RKO (cell line): ENCODE measurements at regions not wholly inside any gene's neighbourhood (a gene's known extent, or its start where the extent isn't known, plus 50 kb on each side); places are given as distances from the start of the nearest gene placed in this dataset.
"Not testable (repeated sequence)": the region's sequence is repeated elsewhere in the genome, so short reads cannot be mapped to it uniquely, and the experiment has no call there.

Experiments
- DNase-seq: peaks from one replicate; pipeline ENCODE4 v3.0.0-alpha.2; 2016; ENCODE audit warnings: low spot score

DNA sequence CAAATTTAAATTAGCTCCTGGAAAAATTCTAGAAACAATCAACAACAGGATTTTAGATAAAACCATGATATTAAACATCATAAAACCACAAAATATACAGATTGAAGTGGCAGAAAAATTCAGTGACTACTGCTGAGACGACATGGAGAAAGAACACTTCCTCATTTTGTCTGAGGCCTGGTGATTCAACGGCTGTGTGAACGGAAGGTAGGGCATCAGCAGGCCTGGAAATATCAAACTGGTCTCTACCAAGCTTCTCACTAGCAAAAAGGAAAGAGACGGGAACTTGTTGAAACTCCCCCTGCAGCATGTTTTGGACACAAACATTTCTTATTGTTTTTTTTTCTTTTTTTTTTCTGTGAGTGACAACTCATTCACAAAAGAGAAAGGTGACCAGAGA, 58.0 kb upstream of the AHI1 start:
- DNase-seq, result peak; percentile 14

DNA sequence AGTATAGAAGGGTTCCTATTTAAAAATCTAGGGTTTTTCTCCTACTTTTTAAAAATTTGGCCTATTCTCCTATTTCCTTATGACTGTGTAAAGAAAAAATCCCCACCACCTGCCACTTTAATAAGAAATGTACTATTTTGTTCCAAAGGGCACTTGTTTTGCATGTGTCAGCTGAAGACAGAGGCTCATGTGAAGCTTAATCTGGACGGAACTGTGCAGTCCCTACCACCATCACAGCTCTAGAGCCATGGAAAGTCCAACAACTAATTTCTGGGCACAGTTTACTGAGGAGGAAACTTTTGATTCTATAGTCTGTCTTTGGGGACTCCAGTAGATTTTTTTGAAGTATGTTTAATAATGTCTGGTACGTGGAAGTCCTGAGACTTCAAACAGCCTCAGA, 60.0 kb upstream of the AHI1 start:
- DNase-seq, result no peak

DNA sequence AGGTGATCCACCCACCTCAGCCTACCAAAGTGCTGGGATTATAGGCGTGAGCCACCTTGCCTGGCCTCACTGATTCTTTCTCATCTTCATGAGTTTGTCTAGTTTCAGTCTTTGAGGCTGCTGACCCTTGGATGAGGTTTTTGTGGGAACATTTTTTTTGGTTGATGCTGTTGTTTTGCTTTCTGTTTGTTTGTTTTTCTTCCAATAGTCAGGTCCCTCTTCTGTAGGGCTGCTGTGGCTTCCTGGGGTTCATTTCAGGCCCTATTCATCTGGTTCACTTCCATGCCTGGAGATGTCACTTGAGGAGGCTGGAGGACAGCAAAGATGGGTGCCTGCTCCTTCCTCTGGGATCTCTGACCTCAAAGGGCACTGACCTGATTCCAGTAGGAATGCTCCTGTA, 68.1 kb upstream of the AHI1 start:
- not testable (repeated sequence) for DNase-seq

DNA sequence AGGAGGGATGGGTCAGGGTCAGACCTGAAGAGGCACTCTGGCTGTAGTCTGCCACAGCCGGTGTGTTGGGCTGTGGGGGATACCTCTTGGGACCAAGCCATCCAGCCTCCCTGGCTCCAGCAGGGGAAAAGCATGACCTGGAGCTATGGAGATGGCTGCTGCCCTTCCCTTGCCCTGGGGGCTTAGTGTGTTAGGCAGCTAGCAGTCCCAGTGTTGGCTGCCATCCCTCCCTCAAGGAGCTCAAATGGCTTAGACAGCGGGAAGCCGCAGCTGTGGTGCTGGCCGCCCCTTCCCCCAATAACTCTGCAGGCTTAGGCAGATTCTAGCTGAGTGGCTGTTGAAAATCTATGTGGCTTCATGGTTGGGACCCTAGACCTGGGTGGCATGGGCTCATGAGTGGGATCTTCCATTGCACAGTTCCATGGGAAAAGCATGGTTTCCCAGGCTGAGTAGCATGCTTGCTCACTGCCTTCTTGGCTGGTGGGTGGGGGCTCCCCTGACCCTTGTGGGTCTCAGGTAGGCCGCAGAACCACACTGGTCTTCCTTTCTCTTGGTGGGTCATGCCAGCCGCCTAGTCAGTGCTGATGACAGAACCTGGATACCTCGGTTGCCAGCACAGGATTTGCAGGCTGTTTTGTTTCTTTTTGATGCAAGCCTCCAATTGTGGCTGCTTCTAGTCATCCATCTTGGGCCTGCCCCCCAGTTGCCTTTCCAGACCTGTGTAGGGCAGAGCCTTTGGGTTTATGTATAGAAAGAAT, 69.0 kb upstream of the AHI1 start:
- DNase-seq, result no peak

DNA sequence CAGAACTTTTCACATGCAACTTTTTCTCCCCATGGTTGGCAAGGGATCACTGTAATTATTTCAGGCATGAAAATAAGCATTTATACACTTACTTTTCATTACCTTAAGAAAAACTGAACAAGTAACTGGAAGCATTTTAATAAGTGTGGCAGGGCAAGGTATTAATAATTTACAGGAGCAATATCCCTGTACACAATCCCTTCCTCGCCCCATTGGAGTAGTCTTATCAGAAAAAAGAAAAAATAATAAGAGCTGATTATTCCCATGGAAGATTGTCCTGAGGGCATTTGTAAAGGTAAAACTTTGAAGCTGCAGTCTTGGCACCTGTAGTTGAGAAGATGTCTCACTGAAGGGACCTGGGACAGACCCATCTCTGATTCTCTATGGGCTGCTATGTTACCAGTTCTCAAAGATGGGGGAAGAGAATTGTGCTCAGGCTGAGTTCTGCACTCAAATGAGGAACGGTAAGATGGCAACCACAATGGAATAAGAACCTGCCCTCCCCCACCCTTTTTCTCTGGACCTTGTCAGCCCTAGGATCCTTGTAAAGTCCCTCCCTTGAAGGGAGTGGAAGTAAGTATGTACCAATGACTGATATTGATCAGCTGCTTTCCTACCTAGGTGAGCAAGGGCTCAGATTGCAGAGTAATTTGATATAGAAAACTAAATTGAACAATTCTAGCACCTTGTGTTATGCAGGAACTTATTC, 70.0 kb upstream of the AHI1 start:
- no peak for DNase-seq

DNA sequence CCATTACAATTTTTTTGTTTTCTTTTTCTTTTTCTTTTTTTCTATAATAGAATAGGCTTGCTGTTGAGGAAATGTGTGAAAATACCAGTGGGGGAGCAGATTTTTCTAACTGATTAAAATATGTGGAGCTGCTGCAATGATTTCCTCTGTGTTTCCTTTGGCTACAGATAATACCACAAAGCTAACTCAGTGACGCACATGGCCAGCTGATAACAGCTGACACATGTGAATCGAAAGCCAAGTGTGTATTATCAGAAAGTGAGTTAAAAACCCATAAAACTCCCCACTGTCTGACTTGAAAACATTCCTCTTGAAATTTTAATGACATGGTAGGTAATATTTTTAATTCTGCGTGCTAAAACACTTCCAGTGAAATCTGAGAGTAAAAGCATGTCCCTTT, 70.8 kb upstream of the AHI1 start:
- no peak for DNase-seq

DNA sequence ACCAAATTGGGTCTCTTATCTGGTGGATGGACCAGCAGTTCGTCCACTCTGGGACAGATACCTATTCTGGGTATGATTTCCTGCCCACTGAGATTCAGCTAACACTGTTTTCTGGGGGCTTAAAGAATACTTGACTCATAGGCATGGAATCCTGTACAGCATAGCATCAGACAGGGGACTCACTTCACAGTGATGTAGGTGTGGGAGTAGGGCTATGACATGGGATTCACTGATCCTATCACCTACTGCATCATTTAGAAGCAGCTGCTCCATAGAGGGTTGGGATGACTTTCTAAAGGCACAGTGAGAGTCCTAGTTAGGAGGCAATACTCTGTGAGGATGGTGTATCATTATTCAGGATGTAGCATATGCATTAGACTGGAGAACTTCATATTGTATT, 74.5 kb upstream of the AHI1 start:
- DNase-seq, result no peak

DNA sequence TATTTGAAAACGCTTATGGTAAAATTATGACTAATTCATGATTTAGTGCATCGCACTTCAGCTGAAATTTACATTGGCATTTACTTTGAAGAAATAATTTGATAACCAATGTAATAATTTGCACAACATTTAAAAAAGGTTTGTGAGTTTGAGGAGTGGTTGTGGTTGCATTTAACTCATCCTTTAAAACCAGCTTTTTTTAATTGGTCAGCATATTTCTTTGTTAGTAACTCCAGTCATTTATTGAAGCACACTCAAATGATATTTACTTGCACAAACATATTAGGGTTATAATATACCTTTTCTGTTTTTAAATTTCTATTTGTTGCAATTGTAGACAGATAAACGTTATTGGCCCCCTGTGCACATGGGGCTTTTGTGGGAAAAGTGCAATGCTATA, 78.1 kb upstream of the AHI1 start:
- no peak for DNase-seq

DNA sequence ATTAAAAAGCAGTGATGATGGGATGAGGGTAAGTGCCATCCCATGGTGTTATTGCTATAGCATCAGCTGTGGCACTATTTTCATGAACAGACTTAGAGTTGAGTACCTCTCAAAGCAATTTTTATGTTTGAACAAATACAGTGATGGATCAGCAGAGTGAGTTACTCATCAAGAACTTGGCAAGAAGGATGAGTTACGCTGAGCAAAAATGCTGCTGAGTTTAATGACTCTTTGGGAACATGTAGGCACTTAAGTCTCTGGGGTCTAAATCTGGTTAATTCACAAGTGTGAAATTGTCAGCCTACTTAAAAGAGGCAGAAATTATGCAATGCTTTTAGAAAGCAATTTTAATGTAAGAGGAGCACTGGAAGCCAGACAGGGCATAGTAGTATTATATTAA, 78.5 kb upstream of the AHI1 start:
- DNase-seq, result peak; percentile 35

DNA sequence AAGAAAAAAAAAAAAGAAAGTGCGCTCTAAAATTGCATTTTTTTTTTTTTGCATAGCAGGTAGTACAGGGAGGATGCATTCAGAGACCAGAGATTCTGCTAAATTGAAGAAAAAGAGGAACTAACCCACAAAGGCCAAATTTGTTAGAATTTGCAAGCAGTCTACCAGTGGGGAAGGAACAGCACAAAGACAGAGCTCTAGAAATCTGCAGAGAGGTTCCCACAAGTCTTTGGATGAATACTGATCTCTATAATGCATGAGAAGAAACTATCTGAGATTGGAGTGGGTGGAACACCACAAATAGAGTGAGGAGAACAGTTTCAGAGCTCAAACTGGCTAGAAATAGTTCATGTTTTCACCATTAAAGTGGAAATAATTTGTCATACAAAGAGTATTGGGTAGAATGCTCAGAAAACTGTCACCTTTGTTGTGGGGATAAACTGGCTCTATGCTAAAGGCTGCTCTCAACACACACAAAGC, 79.6 kb upstream of the AHI1 start:
- no peak for DNase-seq

DNA sequence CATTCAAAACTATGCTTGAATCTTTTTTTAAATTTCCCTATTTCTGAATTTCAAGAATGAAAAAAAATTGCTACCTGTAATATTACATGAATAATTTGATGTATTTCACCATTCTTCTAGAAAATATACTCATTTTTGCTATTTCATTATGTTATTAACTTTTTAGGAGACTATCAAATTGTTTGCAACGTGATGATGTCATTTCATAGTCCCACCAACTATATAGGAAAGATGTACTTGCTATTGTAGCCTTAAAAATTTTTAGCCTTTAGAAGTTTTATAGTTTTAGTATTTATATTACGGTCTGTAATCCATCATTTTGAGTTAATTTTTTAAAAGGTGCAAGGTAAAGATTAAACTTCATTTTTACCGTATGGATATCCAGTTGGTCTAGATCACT, 81.4 kb upstream of the AHI1 start:
- no peak for DNase-seq

DNA sequence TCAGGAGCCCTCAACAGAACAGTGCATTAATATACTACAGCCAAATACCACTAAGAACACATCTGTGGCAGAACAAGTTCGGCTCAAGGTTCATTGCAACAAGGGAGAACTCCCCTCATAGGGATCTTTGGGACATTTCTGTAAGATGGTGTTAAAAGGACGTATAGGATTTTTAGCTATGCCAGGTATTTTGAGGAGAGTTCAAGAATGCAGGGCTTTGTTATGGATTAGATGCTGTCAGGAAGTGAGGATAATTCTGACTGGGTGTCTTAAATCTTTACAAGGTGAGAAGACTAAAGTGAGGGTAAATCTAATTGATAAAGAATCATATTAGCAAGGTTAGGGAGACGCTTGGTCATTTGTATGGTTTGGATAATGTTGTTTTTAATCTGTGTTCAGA, 83.7 kb upstream of the AHI1 start:
- DNase-seq, result no peak

DNA sequence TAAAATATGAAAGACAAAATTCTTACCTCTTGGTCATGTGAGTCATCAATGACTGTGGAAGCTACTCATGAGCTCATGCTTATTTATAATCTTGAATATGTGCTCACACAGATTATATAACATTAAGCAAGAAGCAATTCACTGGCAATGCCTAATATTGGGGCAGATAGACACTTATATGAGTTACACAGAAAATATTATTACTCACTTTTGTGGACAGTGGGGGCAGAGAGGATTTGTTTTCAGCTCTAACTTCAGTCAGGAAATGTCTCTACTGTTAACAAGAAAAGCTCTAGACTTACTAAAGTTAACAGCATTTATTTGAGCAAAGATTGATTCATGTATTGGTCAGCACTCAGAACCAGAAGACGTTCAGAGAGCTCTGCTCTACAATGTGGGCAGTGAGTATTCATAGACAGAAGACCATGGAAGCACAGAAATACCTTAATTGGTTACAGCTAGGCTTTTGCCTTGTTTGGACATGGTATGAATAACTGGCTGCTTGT, 85.8 kb upstream of the AHI1 start:
- peak; percentile 24 for DNase-seq

DNA sequence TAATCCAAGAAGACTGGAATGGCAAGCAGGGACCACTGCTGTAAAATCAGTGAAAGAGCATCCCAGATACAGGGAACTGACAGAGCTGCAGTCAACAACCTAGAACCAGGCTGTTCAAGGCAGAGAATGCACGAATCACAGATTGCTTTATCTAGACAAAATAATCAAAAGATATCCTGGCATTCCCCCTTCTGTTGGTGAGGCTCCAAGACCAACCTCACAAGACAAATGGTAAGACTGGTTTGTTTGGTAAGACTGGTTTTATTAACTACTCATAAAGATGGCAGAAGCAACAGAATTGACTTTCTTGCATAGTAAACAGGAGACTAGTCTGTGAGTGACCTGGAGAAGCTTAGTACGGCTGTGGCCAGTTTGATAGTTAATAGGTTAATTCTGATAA, 88.8 kb upstream of the AHI1 start:
- no peak for DNase-seq

DNA sequence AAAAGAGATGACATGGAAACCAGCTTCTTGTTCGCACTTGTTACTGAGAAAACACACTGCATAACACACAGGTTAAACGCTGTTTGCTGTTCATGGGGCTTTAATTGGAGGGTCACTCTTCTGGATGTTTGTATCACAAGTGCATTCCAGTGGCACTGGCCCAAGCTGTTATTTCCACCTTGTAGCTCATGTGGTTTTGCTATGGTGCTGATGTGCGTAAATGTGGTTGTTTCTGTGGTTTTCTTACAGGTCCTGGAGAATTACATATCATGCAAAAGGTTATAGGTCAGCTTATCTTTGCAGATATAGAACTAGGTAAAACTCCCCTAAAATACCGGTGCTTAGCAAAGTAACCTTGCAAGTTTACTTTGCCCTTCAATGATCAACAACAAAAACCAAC, 89.3 kb upstream of the AHI1 start:
- no peak for DNase-seq

DNA sequence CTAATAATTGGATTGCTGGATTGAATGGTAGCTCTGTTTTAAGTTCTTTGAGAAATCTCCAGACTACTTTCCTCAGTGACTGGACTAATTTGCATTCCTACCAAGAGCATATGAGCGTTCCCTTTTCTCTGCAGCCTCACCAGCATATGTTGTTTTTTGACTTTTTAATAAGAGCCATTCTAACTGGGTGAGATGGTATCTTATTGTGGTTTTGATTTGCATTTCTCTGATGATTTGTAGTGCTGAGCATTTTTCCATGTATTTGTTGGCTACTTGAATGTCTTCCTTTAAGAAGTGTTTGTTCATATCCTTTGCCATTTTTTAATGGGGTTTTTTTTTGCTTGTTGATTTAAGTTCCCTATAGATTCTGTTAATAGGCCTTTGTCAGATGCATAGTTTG, 94.7 kb upstream of the AHI1 start:
- no peak for DNase-seq

DNA sequence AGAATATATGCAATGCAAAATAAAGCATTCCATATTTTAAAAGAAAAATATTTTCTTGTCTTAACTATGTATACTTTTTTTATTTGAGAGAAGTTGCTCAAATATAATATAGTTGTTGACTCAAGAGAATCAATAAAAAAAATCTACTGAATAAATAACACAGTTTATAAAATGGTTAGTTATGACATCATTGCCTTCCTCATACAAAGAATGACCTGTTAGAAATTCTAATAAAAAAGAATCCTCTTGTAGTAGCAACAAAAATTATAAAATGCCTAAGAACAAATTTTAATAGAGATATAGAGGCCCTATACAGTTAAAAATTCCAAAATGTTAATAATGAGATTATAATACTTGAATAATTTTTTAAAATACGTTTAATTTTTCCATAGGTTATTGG, 96.5 kb upstream of the AHI1 start:
- no peak for DNase-seq

DNA sequence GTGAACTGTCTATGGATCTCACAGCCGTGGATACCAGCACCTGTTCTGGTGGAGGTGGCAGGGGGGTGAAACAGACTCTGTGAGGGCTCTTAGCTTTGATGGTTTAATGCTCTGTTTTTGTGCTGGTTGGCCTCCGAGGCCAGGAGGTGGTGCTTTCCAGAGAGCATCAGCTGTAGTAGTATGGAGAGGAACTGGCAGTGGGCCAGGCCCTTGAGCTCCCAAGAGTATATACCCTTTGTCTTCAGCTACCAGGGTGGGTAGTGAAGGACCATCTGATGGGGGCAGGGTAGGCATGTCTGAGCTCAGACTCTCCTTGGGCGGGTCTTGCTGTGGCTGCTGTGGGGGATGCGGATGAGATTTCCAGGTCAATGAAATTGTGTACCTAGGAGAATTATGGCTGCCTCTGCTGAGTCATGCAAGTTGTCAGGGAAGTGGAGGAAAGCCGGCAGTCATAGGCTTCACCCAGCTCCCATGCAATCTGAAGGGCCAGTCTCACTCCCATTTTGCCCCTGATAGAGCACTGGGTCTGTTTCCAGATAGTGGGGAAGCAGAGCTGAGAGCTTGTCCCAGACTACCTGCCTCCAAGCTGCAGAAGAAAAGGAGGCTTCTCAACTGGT, 102.7 kb upstream of the AHI1 start:
- no peak for DNase-seq

DNA sequence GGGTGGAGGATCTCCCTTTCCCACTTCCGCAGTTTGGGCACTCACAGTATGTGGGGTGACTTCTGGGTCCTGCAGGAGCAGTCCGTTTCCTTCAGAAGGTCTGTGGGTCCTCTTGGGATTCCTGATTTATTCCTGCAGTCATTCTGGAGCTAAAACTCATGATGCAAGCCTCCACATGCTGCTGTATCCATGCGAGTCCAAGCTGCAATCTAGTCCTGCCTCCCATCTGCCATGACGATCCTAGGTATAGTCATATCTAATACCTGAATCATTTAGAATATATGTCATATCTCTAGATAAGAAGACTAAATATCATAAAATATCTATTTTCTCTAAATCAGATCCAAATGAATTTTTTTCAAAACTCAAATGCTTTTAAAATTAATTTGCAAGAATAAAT, 103.4 kb upstream of the AHI1 start:
- DNase-seq, result no peak

DNA sequence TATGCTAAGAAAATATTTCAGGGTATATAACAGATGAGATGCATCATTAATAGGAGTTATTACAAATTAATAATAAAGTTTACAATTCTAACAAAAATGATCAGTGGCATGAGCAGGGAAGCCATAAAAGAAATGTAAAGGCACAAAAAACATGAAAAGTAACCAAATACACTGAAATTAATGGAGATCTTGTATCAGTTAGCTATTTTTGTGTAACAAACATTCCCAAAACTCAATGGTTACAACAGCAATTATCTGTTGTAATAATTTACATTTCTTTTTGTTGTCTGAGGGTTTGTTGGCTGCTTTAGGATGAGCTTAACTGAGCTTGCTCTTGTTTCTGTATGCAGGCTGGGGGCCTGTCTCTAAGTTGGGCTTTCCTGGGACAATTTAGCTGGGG, 104.3 kb upstream of the AHI1 start:
- no peak for DNase-seq

DNA sequence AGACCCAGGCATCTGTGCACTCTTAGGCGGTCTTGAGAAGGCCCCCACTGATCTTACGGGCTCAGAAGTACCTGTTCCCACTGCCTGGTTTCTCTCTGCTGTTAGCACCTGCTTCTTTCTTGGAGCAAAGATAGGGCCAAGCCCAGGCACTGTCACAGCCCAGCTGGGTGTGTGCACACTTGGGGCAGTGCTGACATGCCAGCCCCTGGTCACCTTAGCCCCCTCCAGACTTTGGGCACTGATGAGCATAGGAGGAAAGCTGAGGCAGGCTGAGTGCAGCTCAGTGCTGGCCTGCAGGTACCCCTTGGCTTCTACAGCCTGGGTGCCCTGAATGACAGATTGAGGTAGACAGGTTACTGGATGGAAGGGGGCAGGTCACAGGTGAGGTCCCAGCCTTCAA, 105.7 kb upstream of the AHI1 start:
- no peak for DNase-seq

DNA sequence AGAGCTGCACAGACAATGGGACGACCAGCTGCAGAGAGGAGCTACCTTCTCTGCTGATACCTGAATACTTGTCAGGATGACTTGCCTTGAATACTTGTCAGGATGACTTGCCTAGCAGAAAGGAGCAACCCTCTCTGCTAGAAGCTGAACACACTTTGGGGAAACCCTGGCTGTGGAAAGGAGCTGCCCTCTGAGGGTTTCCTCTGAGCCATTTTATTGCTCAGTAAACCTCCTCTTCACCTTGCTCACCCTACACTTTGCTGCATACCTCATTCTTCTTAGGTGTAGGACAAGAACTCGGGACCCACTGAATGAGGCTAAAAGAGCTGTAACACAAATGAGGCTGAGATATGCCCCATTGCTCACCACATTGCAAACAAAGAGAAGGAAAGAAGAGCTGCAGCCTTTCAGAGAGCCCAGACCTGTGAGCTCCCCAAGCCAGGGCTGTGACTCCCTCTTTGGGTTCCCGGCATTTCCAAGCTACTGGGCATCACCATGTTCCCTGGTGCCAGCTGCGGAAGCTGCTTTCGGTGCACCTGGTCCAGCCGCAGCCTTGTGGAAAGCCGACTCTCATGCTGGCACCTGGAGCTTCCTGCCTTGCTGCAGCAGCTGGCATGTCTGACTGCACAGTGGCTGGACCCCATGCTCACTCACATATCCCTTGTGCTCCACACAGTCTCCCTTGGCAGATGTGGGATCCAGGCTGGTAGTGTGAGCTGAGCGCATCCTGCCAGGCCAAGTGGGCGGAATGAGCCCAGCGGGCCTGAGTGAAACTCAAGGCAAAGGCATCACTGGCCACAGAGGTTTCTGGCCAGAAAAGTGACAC, 106.7 kb upstream of the AHI1 start:
- no peak for DNase-seq
